Naive B cell (primary cell): ENCODE measurements at regions not wholly inside any gene's neighbourhood (a gene's known extent, or its start where the extent isn't known, plus 50 kb on each side); places are given as distances from the start of the nearest gene placed in this dataset.

Source experiments
- ATAC-seq, 2 donors: fragments of 150-1000 bp; cut with Tn5 transposase; 2 replicates each; pipeline ENCODE4 v1.10.0; 2021; ENCODE audit warnings: low read depth in 2 of 2, mild to moderate bottlenecking in 2 of 2, moderate library complexity in 2 of 2
- DNase-seq: peaks from one replicate; pipeline ENCODE4 v3.0.0; 2022
- H3K27ac Mint-ChIP-seq, 6 donors: one replicate each; pipeline ENCODE4 v1.8.0; 2020 to 2022; ENCODE audit warnings: mild to moderate bottlenecking in 6 of 6, mixed read lengths in 6 of 6, moderate library complexity in 5 of 6, inconsistent platforms in 2 of 6
- H3K27me3 Mint-ChIP-seq, 3 donors: one replicate each; pipeline ENCODE4 v1.8.0; 2021 to 2022; ENCODE audit warnings: mixed read lengths in 3 of 3, mild to moderate bottlenecking in 1 of 3
- H3K36me3 Mint-ChIP-seq, 2 donors: one replicate each; pipeline ENCODE4 v1.8.0; 2020 to 2022; ENCODE audit warnings: mixed read lengths in 2 of 2, inconsistent platforms in 1 of 2, mild to moderate bottlenecking in 1 of 2
- H3K4me1 Mint-ChIP-seq, 3 donors: one replicate each; pipeline ENCODE4 v1.8.0; 2020 to 2022; ENCODE audit warnings: mixed read lengths in 3 of 3, inconsistent platforms in 1 of 3, mild to moderate bottlenecking in 1 of 3, moderate library complexity in 1 of 3
- H3K4me3 Mint-ChIP-seq, 8 donors: one replicate each; pipeline ENCODE4 v1.8.0; 2020 to 2022; ENCODE audit warnings: mild to moderate bottlenecking in 8 of 8, mixed read lengths in 8 of 8, moderate library complexity in 8 of 8, inconsistent platforms in 2 of 8
- H3K9me3 Mint-ChIP-seq, 7 donors: one replicate each; pipeline ENCODE4 v1.8.0; 2020 to 2022; ENCODE audit warnings: mixed read lengths in 7 of 7, mild to moderate bottlenecking in 5 of 7, inconsistent platforms in 2 of 7, moderate library complexity in 1 of 7

GRCh38 chr1:29821605-29822004 is 585.3 kb downstream of the PTPRU start:
- no peaks in the 10 kb centered on the region for H3K4me1 Mint-ChIP-seq
- DNase-seq, result no peak
- H3K27me3 Mint-ChIP-seq, result peaks cover 9 to 26% (median 20%) of the 10 kb centered on the region in 3 donors
- H3K4me3 Mint-ChIP-seq, result no peak overlapping the region
- no peaks in the 10 kb centered on the region for H3K36me3 Mint-ChIP-seq
- H3K9me3 Mint-ChIP-seq, result peaks cover 0 to 17% (median 2%) of the 10 kb centered on the region in 7 donors
- H3K27ac Mint-ChIP-seq, result no peak overlapping the region
- ATAC-seq, result no peak

GRCh38 chr1:29820401-29820800 is 584.1 kb downstream of the PTPRU start:
- Mint-ChIP-seq H3K9me3 (peaks cover 0 to 17% (median 2%) of the 10 kb centered on the region in 7 donors), H3K4me3 (no peak overlapping the region), H3K27ac (no peak overlapping the region), H3K36me3 (no peaks in the 10 kb centered on the region), H3K4me1 (no peaks in the 10 kb centered on the region), H3K27me3 (peaks cover 9 to 26% (median 20%) of the 10 kb centered on the region in 3 donors)
- no peak for ATAC-seq
- no peak for DNase-seq

- Mint-ChIP-seq H3K27ac (peak overlapping the region in 1 of 6 donors; percentile 19), H3K4me1 (no peaks in the 10 kb centered on the region), H3K9me3 (no peaks in the 10 kb centered on the region), H3K27me3 (peaks cover 0 to 4% (median 0%) of the 10 kb centered on the region in 3 donors), H3K36me3 (no peaks in the 10 kb centered on the region), H3K4me3 (peak overlapping the region in 1 of 8 donors; percentile 1)
- no peak for ATAC-seq
- DNase-seq, result no peak
Observed at GRCh38 chr1:29812408-29813135, 576.2 kb downstream of the PTPRU start.

GRCh38 chr1:29811727-29812407 is 575.5 kb downstream of the PTPRU start:
- Mint-ChIP-seq H3K36me3 (no peaks in the 10 kb centered on the region), H3K4me1 (no peaks in the 10 kb centered on the region), H3K27ac (no peak overlapping the region), H3K4me3 (no peak overlapping the region), H3K27me3 (peaks cover 0 to 4% (median 0%) of the 10 kb centered on the region in 3 donors), H3K9me3 (no peaks in the 10 kb centered on the region)
- DNase-seq (no peak), ATAC-seq (no peak)

GRCh38 chr1:29811247-29811646 is 574.9 kb downstream of the PTPRU start:
- DNase-seq, result no peak
- no peak for ATAC-seq
- Mint-ChIP-seq H3K4me3 (no peak overlapping the region), H3K9me3 (no peaks in the 10 kb centered on the region), H3K4me1 (no peaks in the 10 kb centered on the region), H3K27ac (peak overlapping the region in 1 of 6 donors; percentile 32), H3K27me3 (peaks cover 0 to 4% (median 0%) of the 10 kb centered on the region in 3 donors), H3K36me3 (no peaks in the 10 kb centered on the region)

- Mint-ChIP-seq H3K27me3 (peaks cover 0 to 4% (median 0%) of the 10 kb centered on the region in 3 donors), H3K4me3 (no peak overlapping the region), H3K4me1 (no peaks in the 10 kb centered on the region), H3K36me3 (no peaks in the 10 kb centered on the region), H3K9me3 (no peaks in the 10 kb centered on the region), H3K27ac (peak overlapping the region in 1 of 6 donors; percentile 32)
- ATAC-seq (no peak), DNase-seq (no peak)
Observed at GRCh38 chr1:29810121-29811120, 574.1 kb downstream of the PTPRU start.

GRCh38 chr1:29809446-29810120 is 573.3 kb downstream of the PTPRU start:
- Mint-ChIP-seq H3K4me1 (no peaks in the 10 kb centered on the region), H3K27me3 (peaks cover under 1 to 4% (median 3%) of the 10 kb centered on the region in 3 donors), H3K36me3 (no peaks in the 10 kb centered on the region), H3K27ac (no peak overlapping the region), H3K4me3 (no peak overlapping the region), H3K9me3 (no peaks in the 10 kb centered on the region)
- no peak for DNase-seq
- no peak for ATAC-seq

- H3K4me3 Mint-ChIP-seq, result no peak overlapping the region
- no peaks in the 10 kb centered on the region for H3K9me3 Mint-ChIP-seq
- no peak overlapping the region for H3K27ac Mint-ChIP-seq
- no peaks in the 10 kb centered on the region for H3K4me1 Mint-ChIP-seq
- no peaks in the 10 kb centered on the region for H3K36me3 Mint-ChIP-seq
- DNase-seq (no peak), ATAC-seq (no peak)
- H3K27me3 Mint-ChIP-seq, result peaks cover 4 to 15% (median 12%) of the 10 kb centered on the region in 3 donors
Observed at GRCh38 chr1:29808141-29808995, 572.0 kb downstream of the PTPRU start.

- no peak for ATAC-seq
- DNase-seq, result no peak
- H3K4me1 Mint-ChIP-seq, result no peaks in the 10 kb centered on the region
- H3K36me3 Mint-ChIP-seq, result no peaks in the 10 kb centered on the region
- H3K27ac Mint-ChIP-seq, result peak overlapping the region in 1 of 6 donors; percentile 33
- no peak overlapping the region for H3K4me3 Mint-ChIP-seq
- H3K9me3 Mint-ChIP-seq, result no peaks in the 10 kb centered on the region
- H3K27me3 Mint-ChIP-seq, result peaks cover 4 to 22% (median 18%) of the 10 kb centered on the region in 3 donors
Observed at GRCh38 chr1:29807689-29808088, 571.4 kb downstream of the PTPRU start.

- Mint-ChIP-seq H3K9me3 (no peaks in the 10 kb centered on the region), H3K36me3 (no peaks in the 10 kb centered on the region), H3K4me3 (no peak overlapping the region), H3K4me1 (no peaks in the 10 kb centered on the region), H3K27me3 (peaks cover 4 to 30% (median 23%) of the 10 kb centered on the region in 3 donors), H3K27ac (no peak overlapping the region)
- no peak for ATAC-seq
- DNase-seq, result no peak
Observed at GRCh38 chr1:29806646-29807319, 570.5 kb downstream of the PTPRU start.

GRCh38 chr1:29805896-29806160 is 569.5 kb downstream of the PTPRU start:
- Mint-ChIP-seq H3K9me3 (no peaks in the 10 kb centered on the region), H3K4me3 (no peak overlapping the region), H3K4me1 (no peaks in the 10 kb centered on the region), H3K27me3 (peaks cover 4 to 31% (median 30%) of the 10 kb centered on the region in 3 donors), H3K27ac (no peak overlapping the region), H3K36me3 (no peaks in the 10 kb centered on the region)
- ATAC-seq, result no peak
- DNase-seq, result no peak
